Loucy (cell line): ENCODE measurements at regions not wholly inside any gene's neighbourhood (a gene's known extent, or its start where the extent isn't known, plus 50 kb on each side); places are given as distances from the start of the nearest gene placed in this dataset.

Experiments
- H2AFZ ChIP-seq: fragments of 200-600 bp; sonication (generic); 2 replicates; pipeline ENCODE4 v1.6.0; 2016; ENCODE audit warnings: antibody characterized with exemption, mild to moderate bottlenecking, low read length, moderate library complexity
- H3F3A ChIP-seq: fragments of 200-600 bp; 2 replicates; pipeline ENCODE4 v1.6.0; 2016; ENCODE audit warnings: antibody characterized with exemption, low read depth, mild to moderate bottlenecking
- H3K27me3 ChIP-seq: fragments of 200-600 bp; sonication (generic); 2 replicates; pipeline ENCODE4 v1.6.1; 2014; ENCODE audit warnings: low read length, mild to moderate bottlenecking; ENCODE audit not compliant: insufficient read depth, poor library complexity, severe bottlenecking
- H3K36me3 ChIP-seq: fragments of 200-600 bp; sonication (generic); 2 replicates; pipeline ENCODE4 v1.6.1; 2016; ENCODE audit warnings: low read length; ENCODE audit not compliant: insufficient read depth
- H3K4me1 ChIP-seq: fragments of 200-600 bp; sonication (generic); 2 replicates; pipeline ENCODE4 v1.5.1; 2014; ENCODE audit warnings: low read length, mild to moderate bottlenecking; ENCODE audit not compliant: insufficient read depth, poor library complexity, severe bottlenecking
- H3K4me2 ChIP-seq: fragments of 200-600 bp; sonication (generic); 2 replicates; pipeline ENCODE4 v1.6.0; 2014; ENCODE audit warnings: antibody characterized with exemption, low read length, low read depth, mild to moderate bottlenecking; ENCODE audit not compliant: poor library complexity, severe bottlenecking
- H3K4me3 ChIP-seq: fragments of 200-600 bp; sonication (generic); 2 replicates; pipeline ENCODE4 v1.5.1; 2014; ENCODE audit warnings: low read length, mild to moderate bottlenecking, mixed read lengths; ENCODE audit not compliant: poor library complexity, severe bottlenecking
- H3K79me2 ChIP-seq: fragments of 200-600 bp; sonication (generic); 2 replicates; pipeline ENCODE4 v1.6.1; 2014; ENCODE audit warnings: low read length; ENCODE audit not compliant: insufficient read depth
- H3K9ac ChIP-seq: fragments of 200-600 bp; sonication (generic); 2 replicates; pipeline ENCODE4 v1.6.0; 2014; ENCODE audit warnings: mild to moderate bottlenecking, low read depth, low read length, moderate library complexity; ENCODE audit not compliant: poor library complexity, severe bottlenecking
- H3K9me2 ChIP-seq: fragments of 200-600 bp; sonication (generic); replicated peaks from 2 replicates; pipeline ENCODE4 v1.6.1; 2016; ENCODE audit warnings: low read depth, low read length, mixed read lengths
- H3K9me3 ChIP-seq: fragments of 200-600 bp; sonication (generic); 2 replicates; pipeline ENCODE4 v1.6.1; 2014; ENCODE audit warnings: mild to moderate bottlenecking, antibody characterized with exemption, low read length, low read depth; ENCODE audit not compliant: insufficient read depth
- H4K20me1 ChIP-seq: fragments of 200-600 bp; sonication (generic); 2 replicates; pipeline ENCODE4 v1.6.0; 2014; ENCODE audit warnings: antibody characterized with exemption, low read length, mild to moderate bottlenecking; ENCODE audit not compliant: insufficient read depth, poor library complexity, severe bottlenecking
- CTCF ChIP-seq: fragments of 200-600 bp; sonication (generic); conservative IDR thresholded peaks from 2 replicates; pipeline ENCODE4 v1.5.1; 2014; ENCODE audit warnings: mild to moderate bottlenecking, antibody characterized with exemption, low read length
- EZH2phosphoT487 ChIP-seq: fragments of 200-600 bp; IDR thresholded peaks from 2 replicates; pipeline ENCODE4 v1.6.1; 2018; ENCODE audit warnings: antibody characterized with exemption, mild to moderate bottlenecking, moderate library complexity, borderline replicate concordance

GRCh38 chr18:51660188-51660715, 462.8 kb upstream of the MEX3C start:
- no peaks in the 10 kb centered on the region for H3K36me3 ChIP-seq
- H3K9me2 ChIP-seq: no peaks in the 10 kb centered on the region
- TF ChIP-seq CTCF (no peak), EZH2phosphoT487 (no peak)
- no peak overlapping the region for H3K4me2 ChIP-seq
- no peaks in the 10 kb centered on the region for H3K27me3 ChIP-seq
- no peak overlapping the region for H2AFZ ChIP-seq
- H3K79me2 ChIP-seq: no peaks in the 10 kb centered on the region
- H3K4me3 ChIP-seq: no peak overlapping the region
- no peak overlapping the region for H3K9ac ChIP-seq
- H3K9me3 ChIP-seq: no peaks in the 10 kb centered on the region
- no peaks in the 10 kb centered on the region for H3F3A ChIP-seq
- no peaks in the 10 kb centered on the region for H4K20me1 ChIP-seq
- no peaks in the 10 kb centered on the region for H3K4me1 ChIP-seq

GRCh38 chr18:51664236-51664635, 466.8 kb upstream of the MEX3C start:
- Histone ChIP-seq H3K4me3 (no peak overlapping the region), H2AFZ (no peak overlapping the region), H3K4me1 (no peaks in the 10 kb centered on the region), H3F3A (no peaks in the 10 kb centered on the region), H4K20me1 (no peaks in the 10 kb centered on the region), H3K36me3 (no peaks in the 10 kb centered on the region), H3K4me2 (no peak overlapping the region), H3K9ac (no peak overlapping the region), H3K9me3 (no peaks in the 10 kb centered on the region), H3K27me3 (no peaks in the 10 kb centered on the region), H3K9me2 (no peaks in the 10 kb centered on the region), H3K79me2 (no peaks in the 10 kb centered on the region)
- no peak for TF ChIP-seq EZH2phosphoT487
- TF ChIP-seq CTCF: no peak

GRCh38 chr18:51666763-51667191, 469.3 kb upstream of the MEX3C start:
- no peak overlapping the region for H2AFZ ChIP-seq
- no peaks in the 10 kb centered on the region for H3F3A ChIP-seq
- no peak overlapping the region for H3K4me2 ChIP-seq
- TF ChIP-seq CTCF (no peak), EZH2phosphoT487 (no peak)
- H3K4me1 ChIP-seq: no peaks in the 10 kb centered on the region
- H3K9me2 ChIP-seq: no peaks in the 10 kb centered on the region
- H3K36me3 ChIP-seq: no peaks in the 10 kb centered on the region
- H3K4me3 ChIP-seq: no peak overlapping the region
- H3K9me3 ChIP-seq: no peaks in the 10 kb centered on the region
- H3K9ac ChIP-seq: no peak overlapping the region
- H3K27me3 ChIP-seq: no peaks in the 10 kb centered on the region
- no peaks in the 10 kb centered on the region for H4K20me1 ChIP-seq
- no peaks in the 10 kb centered on the region for H3K79me2 ChIP-seq
